Activated CD4-positive, alpha-beta memory T cell treated with anti-CD3 and anti-CD28 coated beads for 36 hours (primary cell): ENCODE measurements at regions not wholly inside any gene's neighbourhood (a gene's known extent, or its start where the extent isn't known, plus 50 kb on each side); places are given as distances from the start of the nearest gene placed in this dataset.
"Not testable (repeated sequence)": the region's sequence is repeated elsewhere in the genome, so short reads cannot be mapped to it uniquely, and the experiment has no call there.

Experiments used
- CTCF ChIA-PET: fragments of 350-600 bp; sonication (Branson Sonifier 250); formaldehyde crosslinking; loops from one replicate; lab custom pipeline; 2021; ENCODE audit warnings: antibody characterized with exemption, inconsistent platforms; lab: Charles Lee
- POLR2A ChIA-PET: fragments of 350-600 bp; sonication (Branson Sonifier 250); formaldehyde crosslinking; loops from one replicate; lab custom pipeline; 2021; ENCODE audit warnings: antibody characterized with exemption; lab: Charles Lee
- DNase-seq: peaks from one replicate; pipeline ENCODE4 v3.0.0-alpha.2; 2020
- H3K27ac Mint-ChIP-seq: one replicate; pipeline ENCODE4 v1.8.0; 2021; ENCODE audit warnings: mixed read lengths
- H3K27me3 Mint-ChIP-seq: one replicate; pipeline ENCODE4 v1.8.0; 2021; ENCODE audit warnings: mixed read lengths
- H3K36me3 Mint-ChIP-seq: one replicate; pipeline ENCODE4 v1.8.0; 2021; ENCODE audit warnings: mixed read lengths
- H3K4me1 Mint-ChIP-seq: one replicate; pipeline ENCODE4 v1.8.0; 2021; ENCODE audit warnings: low read depth, mixed read lengths
- H3K4me3 Mint-ChIP-seq: one replicate; pipeline ENCODE4 v1.8.0; 2021; ENCODE audit warnings: mild to moderate bottlenecking, mixed read lengths
- H3K9me3 Mint-ChIP-seq: one replicate; pipeline ENCODE4 v1.8.0; 2021; ENCODE audit warnings: mixed read lengths
- intact Hi-C: fragments of 100-400 bp; cut with micrococcal nuclease; formaldehyde crosslinking; loops from one replicate; pipeline ENCODE4 v1.15.1; 2023

DNA sequence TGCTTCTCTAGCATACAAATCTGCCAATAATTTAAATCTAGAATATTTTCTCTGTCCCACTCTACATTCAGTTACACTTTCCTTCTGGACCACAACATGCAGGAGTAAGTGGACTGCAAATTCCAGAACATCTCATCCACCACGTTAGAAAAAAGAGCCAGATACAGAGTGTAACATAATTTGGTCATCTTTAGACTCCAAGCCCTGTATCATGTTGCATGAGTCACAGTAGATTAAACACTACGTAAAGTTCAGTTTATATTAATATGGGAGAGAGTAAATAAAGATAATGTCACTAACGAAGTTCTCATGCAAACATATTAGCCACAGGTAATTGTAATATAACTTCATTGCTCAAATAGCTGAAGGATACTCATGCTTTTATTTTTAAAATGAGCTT is 327.0 kb downstream of the C6orf118 start:
- Mint-ChIP-seq H3K36me3 (no peaks in the 10 kb centered on the region), H3K4me3 (no peak overlapping the region), H3K9me3 (peaks cover 8% of the 10 kb centered on the region), H3K4me1 (no peaks in the 10 kb centered on the region), H3K27me3 (no peaks in the 10 kb centered on the region), H3K27ac (no peak overlapping the region)
- ChIA-PET CTCF (no interaction called here), POLR2A (no interaction called here)
- intact Hi-C loops, result no loop called here
- DNase-seq, result no peak

DNA sequence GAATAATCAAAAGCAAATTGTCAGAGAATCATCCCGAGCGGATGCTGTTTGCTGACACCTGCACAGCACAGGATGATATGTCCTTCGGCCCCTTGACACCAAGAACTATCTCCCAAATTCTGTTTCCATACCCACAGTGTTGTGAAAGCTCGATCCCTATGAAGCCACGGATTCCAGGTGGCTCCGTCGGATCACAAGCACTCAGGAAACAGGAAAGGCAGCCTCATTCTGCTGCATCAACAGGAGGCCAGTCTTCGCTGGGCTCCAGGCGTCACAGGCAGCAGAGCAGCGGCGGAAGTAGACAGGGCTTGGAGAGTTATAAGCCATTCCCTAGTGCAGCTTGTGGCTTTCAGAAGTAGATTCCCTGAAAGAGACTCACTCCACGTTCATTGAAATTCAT is 342.3 kb downstream of the C6orf118 start:
- Mint-ChIP-seq H3K4me3 (no peak overlapping the region), H3K27me3 (peaks cover 1% of the 10 kb centered on the region), H3K4me1 (no peaks in the 10 kb centered on the region), H3K9me3 (peaks cover 2% of the 10 kb centered on the region), H3K27ac (no peak overlapping the region), H3K36me3 (no peaks in the 10 kb centered on the region)
- DNase-seq, result no peak
- intact Hi-C loops, result no loop called here
- ChIA-PET POLR2A (no interaction called here), CTCF (no interaction called here)

GRCh38 chr6:164962805-164963204 is 346.6 kb downstream of the C6orf118 start:
- Mint-ChIP-seq H3K27ac (no peak overlapping the region), H3K27me3 (peaks cover 1% of the 10 kb centered on the region), H3K4me1 (no peaks in the 10 kb centered on the region), H3K9me3 (peaks cover 3% of the 10 kb centered on the region), H3K36me3 (no peaks in the 10 kb centered on the region), H3K4me3 (no peak overlapping the region)
- no peak for DNase-seq
- intact Hi-C loops, result no loop called here
- ChIA-PET CTCF (no interaction called here), POLR2A (no interaction called here)

DNA sequence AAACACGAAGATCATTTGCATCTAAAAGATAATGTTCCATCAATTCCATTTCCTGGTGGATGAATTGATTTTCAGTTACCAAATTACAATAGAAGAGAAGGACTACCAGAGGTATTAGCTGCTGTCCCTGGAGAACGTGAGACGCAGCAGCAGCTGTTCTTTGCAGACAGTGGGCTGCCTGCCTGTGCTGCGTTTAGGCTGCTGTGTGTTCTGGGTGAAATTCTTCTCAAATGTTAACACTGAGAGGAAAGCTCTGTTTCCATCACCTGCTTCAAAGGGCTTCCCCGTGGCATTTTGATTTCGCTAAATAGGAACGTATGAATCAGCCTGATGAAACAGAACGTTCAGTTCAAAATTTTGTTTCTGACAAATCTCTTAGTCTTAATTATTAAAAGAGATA is 362.2 kb downstream of the C6orf118 start:
- intact Hi-C loops, result no loop called here
- POLR2A ChIA-PET, result no interaction called here

GRCh38 chr6:164942271-164942670 is 367.1 kb downstream of the C6orf118 start:
- Mint-ChIP-seq H3K36me3 (no peaks in the 10 kb centered on the region), H3K4me1 (no peaks in the 10 kb centered on the region), H3K27me3 (no peaks in the 10 kb centered on the region), H3K27ac (no peak overlapping the region), H3K4me3 (no peak overlapping the region), H3K9me3 (no peaks in the 10 kb centered on the region)
- CTCF ChIA-PET, result no interaction called here
- DNase-seq, result no peak
- intact Hi-C loops, result no loop called here
- POLR2A ChIA-PET, result no interaction called here

More for the DNA sequence above, 362.2 kb downstream of the C6orf118 start:
- Mint-ChIP-seq H3K36me3 (no peaks in the 10 kb centered on the region), H3K4me3 (no peak overlapping the region), H3K27me3 (no peaks in the 10 kb centered on the region), H3K4me1 (no peaks in the 10 kb centered on the region), H3K27ac (no peak overlapping the region), H3K9me3 (no peaks in the 10 kb centered on the region)
- DNase-seq, result no peak
- CTCF ChIA-PET, result no interaction called here

GRCh38 chr6:164933238-164933794 is 376.1 kb downstream of the C6orf118 start:
- H3K27ac Mint-ChIP-seq, H3K27me3 Mint-ChIP-seq, H3K4me3 Mint-ChIP-seq, H3K36me3 Mint-ChIP-seq, H3K4me1 Mint-ChIP-seq, intact Hi-C loops, POLR2A ChIA-PET, DNase-seq, CTCF ChIA-PET, H3K9me3 Mint-ChIP-seq: not testable (repeated sequence)

GRCh38 chr6:164929408-164929977 is 379.9 kb downstream of the C6orf118 start:
- intact Hi-C loops, result loop anchor here (5.0 to 10.0 kb wide), 2 partner anchors 1515 to 1757 kb away; partner anchors contain the start of gene QKI
- Mint-ChIP-seq H3K27ac (no peak overlapping the region), H3K4me3 (no peak overlapping the region), H3K36me3 (no peaks in the 10 kb centered on the region), H3K9me3 (no peaks in the 10 kb centered on the region), H3K27me3 (no peaks in the 10 kb centered on the region), H3K4me1 (no peaks in the 10 kb centered on the region)
- POLR2A ChIA-PET, result no interaction called here
- DNase-seq, result no peak
- CTCF ChIA-PET, result interaction anchor here (3.7 kb wide), 1 partner anchor 7 kb away, joined by 16 read pairs; no protein-coding TSS in a partner anchor

DNA sequence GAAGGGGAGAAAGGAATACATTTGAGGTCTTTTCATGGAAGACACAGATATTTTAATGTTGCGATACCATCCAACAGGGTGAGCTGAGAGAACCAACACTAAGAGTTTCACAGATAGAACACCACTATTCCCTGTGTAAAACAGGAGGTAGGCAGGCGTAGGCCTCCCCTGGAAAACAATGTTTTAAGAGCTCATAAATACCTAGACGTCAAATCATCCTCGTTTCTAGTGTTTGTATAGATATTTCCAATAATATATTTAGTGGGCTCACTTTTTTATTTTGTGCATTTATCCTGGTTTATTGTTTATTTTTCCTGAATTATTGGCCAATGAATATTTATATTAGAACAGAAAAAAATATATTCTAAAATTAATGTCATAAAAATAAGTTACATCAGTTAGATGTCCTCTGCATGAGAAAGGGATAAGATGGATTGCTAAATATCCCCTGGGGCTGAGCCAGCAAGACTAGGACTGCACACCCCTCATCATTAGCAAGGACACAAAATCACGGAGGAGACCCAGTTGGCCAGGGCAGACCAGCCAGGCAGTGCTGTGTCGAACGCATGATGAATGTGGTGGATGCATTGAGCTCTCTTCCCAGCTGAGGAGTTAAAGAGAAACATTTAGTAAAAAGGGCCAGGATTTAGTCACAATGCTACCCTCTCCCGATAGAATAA is 380.5 kb downstream of the C6orf118 start:
- intact Hi-C loops, result loop anchor here (5.0 to 10.0 kb wide), 2 partner anchors 1514 to 1757 kb away; partner anchors contain the start of gene QKI
- Mint-ChIP-seq H3K27ac (no peak overlapping the region), H3K4me3 (no peak overlapping the region), H3K36me3 (no peaks in the 10 kb centered on the region), H3K9me3 (no peaks in the 10 kb centered on the region), H3K27me3 (no peaks in the 10 kb centered on the region), H3K4me1 (no peaks in the 10 kb centered on the region)
- CTCF ChIA-PET, result interaction anchor here (1.0 to 3.7 kb wide), 2 partner anchors 8 to 44 kb away, joined by 3 to 16 read pairs; no protein-coding TSS in a partner anchor
- POLR2A ChIA-PET, result no interaction called here
- DNase-seq, result no peak

- POLR2A ChIA-PET, result no interaction called here
- no peaks in the 10 kb centered on the region for H3K27me3 Mint-ChIP-seq
- H3K4me1 Mint-ChIP-seq, result no peaks in the 10 kb centered on the region
- CTCF ChIA-PET, result interaction anchor here (1.0 to 3.7 kb wide), 3 partner anchors 9 to 43 kb away, joined by 3 to 16 read pairs (median 3); no protein-coding TSS in a partner anchor
- no peaks in the 10 kb centered on the region for H3K36me3 Mint-ChIP-seq
- H3K4me3 Mint-ChIP-seq, result no peak overlapping the region
- DNase-seq, result no peak
- H3K9me3 Mint-ChIP-seq, result no peaks in the 10 kb centered on the region
- intact Hi-C loops, result loop anchor here (5.0 to 10.0 kb wide), 2 partner anchors 1513 to 1756 kb away; partner anchors contain the start of gene QKI
- H3K27ac Mint-ChIP-seq, result no peak overlapping the region
Measured at GRCh38 chr6:164928057-164928727, 381.2 kb downstream of the C6orf118 start.

DNA sequence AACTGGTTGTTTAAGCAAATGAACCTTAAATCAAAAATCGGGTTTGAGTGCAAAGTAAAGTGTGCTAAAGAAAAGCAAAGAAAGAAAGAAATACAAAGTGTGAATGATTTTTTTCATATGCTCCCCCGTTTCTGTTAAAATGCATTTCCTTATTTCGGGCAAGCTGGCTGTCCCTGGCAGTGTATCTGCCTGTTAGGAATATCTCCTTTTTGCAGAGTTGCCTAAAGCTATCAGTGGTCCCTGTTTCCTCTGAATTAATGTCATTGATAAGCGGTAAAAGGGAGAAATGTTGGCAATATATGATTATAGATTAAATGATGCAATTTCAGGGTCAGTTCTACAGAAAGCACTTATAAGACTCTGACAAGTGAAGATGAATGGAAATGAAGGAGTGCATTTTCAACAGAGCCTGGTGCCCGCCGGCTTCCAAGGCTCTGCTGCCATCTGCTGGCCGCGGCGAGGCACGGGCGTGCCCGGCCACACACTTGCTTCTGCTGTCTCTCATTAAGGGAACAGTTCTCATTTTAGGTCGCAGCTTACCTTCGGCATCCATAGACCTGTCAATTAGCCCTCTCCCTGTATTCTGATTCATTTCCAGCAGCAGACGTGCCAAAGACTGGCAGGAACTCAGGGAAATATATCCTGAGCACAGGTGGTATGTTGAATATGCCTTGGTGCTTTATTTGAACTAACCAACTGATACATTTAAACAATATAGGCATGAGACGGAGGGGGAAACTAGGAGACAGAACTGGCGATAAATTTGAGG is 381.9 kb downstream of the C6orf118 start:
- Mint-ChIP-seq H3K4me3 (no peak overlapping the region), H3K36me3 (no peaks in the 10 kb centered on the region), H3K4me1 (no peaks in the 10 kb centered on the region), H3K9me3 (no peaks in the 10 kb centered on the region), H3K27ac (no peak overlapping the region), H3K27me3 (no peaks in the 10 kb centered on the region)
- peak; percentile 67 for DNase-seq
- CTCF ChIA-PET, result interaction anchor here (0.6 to 3.7 kb wide), 5 partner anchors 9 to 1164 kb away, joined by 3 to 16 read pairs (median 3); no protein-coding TSS in a partner anchor
- POLR2A ChIA-PET, result no interaction called here
- intact Hi-C loops, result loop anchor here (5.0 to 10.0 kb wide), 2 partner anchors 1513 to 1755 kb away; partner anchors contain the start of gene QKI

DNA sequence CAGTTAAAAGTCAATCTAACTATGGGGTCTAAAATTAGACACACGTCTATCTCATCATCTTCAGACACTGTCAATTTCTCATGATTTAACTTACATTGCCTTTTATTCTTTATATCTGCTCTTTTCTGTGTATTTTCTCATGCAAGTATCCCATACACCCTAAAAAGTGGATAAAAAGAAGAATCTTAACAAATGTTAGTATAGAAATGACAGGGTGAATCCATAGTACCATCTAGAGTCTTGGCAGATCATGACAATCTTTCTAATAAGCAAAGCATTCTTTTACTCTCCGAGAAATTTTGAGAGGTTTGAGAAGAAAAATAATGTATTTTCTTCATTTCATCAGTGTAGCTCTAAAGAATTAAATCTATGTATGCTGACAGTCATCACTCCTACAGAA is 382.7 kb downstream of the C6orf118 start:
- intact Hi-C loops, result loop anchor here (5.0 to 10.0 kb wide), 2 partner anchors 1512 to 1754 kb away; partner anchors contain the start of gene QKI
- Mint-ChIP-seq H3K27me3 (no peaks in the 10 kb centered on the region), H3K4me1 (no peaks in the 10 kb centered on the region), H3K4me3 (no peak overlapping the region), H3K36me3 (no peaks in the 10 kb centered on the region), H3K27ac (no peak overlapping the region), H3K9me3 (no peaks in the 10 kb centered on the region)
- no peak for DNase-seq
- POLR2A ChIA-PET, result no interaction called here
- CTCF ChIA-PET, result interaction anchor here (0.6 to 3.7 kb wide), 4 partner anchors 10 to 1163 kb away, joined by 3 to 16 read pairs (median 3); no protein-coding TSS in a partner anchor
